Right renal pelvis (tissue), 4 donors: ENCODE measurements at regions not wholly inside any gene's neighbourhood (a gene's known extent, or its start where the extent isn't known, plus 50 kb on each side); places are given as distances from the start of the nearest gene placed in this dataset.

Source experiments
- DNase-seq, 4 donors: peaks; one replicate each; pipeline ENCODE4 v3.0.0-alpha.2; 2013; ENCODE audit warnings: low read depth in 4 of 4, low spot score in 3 of 4, missing footprints in 1 of 4

DNA sequence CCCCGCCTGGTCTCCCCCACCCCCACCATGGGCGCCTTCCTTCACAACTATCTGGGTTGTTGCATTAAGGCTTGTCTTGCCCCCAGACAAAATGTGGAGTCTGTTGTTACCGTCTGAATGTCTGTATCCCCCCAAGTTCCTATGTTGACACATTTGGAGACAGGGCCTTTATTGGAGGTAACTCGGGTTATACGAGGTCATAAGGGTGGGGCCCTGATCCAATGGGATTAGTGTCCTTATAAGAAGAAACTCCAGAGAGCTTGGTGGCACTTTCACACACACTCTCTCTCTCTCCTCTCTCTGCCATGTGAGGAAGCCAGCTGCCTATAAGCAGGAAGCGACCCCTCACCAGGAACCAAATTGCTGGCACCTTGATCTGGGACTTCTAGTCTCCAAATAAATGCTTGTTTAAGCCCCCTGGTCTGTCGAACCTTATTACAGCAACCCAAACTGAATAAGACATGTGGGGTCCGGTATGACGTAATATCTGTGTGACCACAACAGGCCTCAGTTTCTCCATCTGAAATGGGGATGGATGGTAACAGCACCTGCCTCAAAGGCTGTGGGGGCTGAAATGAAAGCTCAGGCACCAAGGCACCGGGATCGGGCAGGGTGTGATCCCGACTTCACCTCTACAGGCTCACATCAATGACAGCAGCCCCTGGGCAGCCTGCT lies 222.3 kb downstream of the CTTN start:
- DNase-seq = no peak

DNA sequence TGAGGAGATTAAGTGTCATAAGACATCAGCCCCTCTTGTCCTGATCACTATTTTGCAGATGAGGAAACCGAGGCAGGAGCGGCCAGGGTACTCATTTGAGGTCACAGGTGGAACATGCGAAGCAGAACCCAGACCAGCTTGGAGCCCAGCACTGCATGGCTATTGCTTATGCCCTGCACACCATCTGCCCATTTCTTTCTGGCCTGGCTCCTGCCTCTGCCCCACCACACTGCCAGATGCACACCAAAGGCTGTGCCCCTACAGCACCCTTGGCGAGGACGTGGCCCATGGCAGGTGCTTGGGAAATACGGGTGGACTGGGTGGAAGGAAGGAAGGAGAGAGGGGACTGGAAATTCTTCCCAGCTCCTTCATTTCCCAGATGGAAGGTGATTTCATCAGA lies 222.9 kb downstream of the CTTN start:
- DNase-seq = no peak

DNA sequence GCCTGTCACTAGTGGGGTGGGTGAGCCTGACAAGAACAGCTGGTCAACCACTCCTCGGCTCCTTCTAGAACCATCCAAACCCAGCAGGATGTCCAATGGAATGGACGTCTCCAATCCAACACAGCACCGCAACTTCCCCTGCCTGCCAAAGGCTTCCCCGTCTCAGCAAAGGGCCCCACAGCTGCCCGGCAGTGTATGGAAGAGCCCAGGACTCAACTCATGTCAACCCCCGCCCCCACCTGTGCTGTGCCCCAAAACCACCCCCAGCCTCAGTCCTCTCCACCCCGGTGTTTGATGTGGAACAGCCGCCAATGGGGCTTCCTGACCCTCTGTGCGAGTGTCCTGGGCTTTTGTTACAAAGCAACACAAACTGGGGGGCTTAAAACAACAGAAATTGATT lies 223.8 kb downstream of the CTTN start:
- DNase-seq = no peak

DNA sequence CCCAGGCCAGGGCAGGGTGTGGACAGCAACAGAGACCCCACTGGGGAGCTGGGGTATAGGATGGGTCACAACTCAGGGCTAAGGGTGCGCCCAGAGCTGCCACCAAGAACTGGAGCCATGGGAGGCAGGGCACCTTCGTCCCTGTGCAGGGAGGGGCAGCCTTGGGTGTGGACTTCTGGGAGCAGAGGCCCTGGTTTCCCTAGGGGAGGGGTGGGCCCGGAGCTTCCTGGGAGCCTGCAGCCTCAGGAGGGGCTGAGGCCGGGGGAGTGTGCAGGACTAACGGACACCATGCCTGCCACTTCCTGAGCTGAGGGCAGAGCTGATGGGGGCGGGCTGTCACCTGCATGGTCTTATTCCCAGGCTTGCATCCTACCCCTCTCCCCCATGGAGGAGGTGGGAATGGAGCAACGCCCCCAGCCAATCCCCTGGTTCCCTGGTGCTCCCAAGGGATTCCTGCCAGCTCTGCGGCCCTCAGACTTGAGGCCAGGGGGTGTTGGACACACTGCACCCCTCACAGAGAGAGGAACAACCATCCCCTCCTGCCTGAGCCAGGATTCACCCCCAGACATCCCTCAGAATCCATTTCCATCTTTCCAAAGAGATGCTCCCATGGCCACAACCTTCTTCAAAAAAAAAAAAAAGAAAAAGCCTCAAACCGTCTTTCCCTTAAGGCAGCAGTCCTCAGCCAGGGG lies 225.7 kb downstream of the CTTN start:
- DNase-seq = no peak

DNA sequence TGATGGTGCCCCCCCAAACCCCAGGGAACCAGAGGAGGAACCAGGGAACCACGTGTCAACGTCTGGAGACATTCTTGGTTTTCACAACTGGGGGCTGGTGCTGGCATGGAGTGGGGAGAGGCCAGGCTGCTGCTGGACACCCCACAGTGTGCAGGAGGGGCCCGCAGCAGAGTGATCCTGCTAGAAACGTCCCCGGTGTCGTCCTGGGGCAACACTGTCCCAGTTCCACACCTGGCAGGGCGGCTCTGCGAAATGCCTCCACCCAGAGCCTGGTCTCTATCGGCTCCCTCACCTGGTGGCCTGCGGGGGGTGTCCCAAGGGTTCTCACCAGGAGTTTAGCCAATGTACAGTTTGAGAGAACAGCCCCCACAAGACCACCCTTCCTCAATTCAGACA lies 226.3 kb downstream of the CTTN start:
- DNase-seq = no peak

DNA sequence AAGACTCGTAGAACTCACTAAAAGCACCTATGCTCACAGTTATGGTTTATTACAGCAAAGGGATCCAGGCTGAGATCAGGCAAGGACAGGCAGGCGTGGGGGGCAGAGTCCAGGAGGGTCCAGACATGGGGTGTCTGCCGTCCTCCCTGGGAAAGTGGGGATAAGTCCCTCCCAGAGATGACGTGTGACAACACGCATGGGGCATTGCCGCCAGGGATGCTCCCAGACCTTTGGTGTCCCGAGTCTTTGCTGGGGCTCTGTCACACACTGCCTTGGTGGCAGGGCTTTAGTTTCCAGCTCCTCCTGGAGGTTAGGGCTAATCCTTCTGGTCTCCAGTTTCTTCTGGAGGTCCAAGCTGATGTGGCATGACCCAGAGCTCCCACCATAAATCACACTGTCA lies 226.7 kb downstream of the CTTN start:
- DNase-seq = no peak

DNA sequence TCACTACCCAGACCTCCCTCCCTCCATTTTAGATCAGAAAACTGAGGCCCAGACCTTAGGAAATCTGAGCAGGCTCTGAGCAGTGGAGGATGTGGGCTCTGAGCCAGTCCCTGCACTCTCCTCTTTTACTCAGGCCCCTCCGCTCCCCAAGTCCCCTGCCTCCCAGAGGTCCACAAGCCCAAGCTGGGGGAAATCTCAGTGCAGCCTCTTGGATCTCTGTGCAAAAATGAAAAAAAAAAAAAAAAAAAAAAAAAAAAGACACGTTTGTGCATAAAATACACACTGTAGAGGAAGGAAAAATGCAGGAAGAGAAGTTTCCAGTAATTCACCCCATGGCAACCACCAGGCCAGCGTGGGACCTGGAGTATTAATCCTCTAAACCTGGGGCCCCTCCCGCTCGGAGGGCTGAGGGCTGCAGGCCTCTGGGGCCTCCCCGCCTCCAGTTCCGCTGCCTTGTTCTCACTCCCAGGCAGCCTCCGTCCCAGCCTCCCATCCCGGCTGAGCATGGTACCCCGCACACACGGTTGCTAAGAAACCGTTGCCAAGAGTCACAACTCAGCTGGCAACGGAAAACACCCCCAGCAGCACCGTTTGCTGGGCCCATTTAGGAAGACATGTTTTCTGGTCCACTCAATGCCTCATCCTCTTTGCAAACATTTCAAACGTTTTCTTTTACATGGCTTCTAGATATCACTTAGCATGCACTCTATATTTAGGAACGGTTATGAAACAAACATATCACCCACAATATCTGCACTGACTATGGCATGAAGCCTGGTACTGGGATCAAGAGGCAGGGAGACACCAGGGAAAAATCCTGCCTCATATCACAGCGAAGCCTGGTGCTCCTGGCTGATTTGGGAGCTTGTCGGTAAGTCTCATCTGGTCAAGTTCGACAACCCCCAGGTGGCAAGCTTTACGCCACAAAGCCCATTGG lies 227.5 kb downstream of the CTTN start:
- no peak for DNase-seq

DNA sequence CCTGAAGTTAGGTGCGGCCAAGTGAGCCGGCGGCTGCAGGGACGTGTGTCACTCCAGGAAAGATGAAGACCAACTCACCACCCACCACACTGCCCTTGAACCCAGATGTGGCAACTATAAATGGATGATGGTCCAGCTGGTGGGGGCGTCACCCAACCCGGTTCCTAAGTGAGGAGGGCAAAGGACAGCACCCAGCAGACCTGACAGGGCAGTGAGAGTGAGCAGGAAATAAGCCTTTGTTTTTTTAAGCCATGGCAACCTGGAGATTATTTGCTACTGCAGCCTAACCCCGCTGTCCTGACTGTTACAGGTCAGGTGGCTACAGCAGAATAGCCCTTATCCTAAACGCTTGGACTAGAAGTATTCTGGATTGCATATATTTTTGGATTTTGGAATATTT lies 228.9 kb downstream of the CTTN start:
- no peak for DNase-seq

DNA sequence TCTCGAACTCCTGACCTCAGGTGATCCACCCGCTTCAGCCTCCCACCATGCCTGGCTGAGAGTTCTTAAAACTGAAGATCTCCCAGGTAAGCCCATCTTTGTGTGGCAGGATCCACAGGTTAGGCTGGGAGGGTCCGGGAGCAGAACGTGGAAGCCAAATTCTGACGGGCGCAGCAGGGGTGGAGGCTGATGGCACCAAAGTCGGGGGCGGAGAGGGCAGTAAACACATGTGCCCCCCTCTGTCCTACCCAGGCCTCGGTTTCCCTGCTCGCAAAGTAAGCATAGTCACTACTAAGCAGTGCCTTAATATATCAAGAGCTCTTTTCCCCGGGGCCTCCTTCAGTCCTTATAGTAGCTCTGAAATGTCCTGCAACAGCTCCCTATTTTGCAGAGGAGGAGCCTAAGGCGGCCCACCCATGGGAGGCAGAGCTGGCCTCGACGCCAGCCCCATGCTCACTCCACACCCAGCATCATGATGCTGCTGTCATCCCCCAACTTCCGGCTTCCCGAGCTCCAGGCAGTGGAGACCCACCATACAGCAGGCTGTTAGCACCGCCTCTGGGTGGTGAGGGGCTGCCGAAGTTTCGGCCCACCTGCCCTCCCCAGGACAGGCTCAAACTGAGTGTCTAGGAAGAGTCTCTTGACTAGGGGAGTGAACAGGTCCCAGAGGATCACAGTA lies 230.0 kb downstream of the CTTN start:
- no peak for DNase-seq

DNA sequence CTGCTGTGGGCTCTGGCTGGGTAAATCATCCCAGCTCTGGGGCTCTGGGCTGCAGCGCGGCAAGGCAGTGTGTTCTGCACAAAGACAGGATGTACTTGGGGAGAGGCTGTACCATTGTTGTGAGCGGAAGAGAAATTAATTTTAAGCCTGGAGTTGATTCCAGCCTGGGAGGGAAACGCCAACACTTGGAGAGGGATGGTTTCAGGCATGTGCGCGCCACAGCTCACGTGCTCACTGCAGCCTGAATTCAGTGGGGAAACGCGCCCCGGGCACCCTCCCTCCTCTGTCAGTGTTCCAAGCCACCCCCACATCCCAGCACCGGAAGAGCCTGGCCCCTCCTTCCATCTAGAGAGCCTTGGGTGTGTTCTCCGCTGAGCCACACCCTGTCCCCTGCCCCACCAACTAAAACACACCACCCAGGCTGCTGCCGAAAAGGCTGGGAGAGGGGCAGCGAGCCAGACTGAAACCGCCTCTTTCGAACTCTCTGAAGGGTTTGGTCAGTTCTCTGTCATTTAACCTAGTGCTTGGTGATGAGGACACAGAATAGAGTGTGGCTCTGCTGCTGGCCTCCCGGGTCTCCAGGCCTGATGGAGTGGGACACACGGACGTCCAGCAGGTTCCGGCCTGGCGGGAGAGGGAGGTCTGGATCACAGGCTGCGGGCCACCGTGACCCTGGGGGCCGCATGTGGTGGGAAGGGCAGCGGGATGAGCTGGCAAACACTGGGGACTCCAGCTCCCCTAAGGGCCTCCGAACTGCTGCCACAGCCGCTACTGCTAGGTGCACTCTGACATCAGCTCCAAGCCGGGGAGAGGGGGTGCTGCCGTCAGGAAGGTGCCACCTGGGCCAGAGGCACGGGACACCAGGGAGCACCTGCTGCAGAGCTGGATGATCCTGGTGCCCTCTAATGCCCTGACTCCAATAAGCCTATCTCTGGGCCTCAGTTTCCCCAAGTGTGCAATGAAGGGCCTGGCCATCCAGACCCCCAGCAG lies 230.8 kb downstream of the CTTN start:
- no peak for DNase-seq

DNA sequence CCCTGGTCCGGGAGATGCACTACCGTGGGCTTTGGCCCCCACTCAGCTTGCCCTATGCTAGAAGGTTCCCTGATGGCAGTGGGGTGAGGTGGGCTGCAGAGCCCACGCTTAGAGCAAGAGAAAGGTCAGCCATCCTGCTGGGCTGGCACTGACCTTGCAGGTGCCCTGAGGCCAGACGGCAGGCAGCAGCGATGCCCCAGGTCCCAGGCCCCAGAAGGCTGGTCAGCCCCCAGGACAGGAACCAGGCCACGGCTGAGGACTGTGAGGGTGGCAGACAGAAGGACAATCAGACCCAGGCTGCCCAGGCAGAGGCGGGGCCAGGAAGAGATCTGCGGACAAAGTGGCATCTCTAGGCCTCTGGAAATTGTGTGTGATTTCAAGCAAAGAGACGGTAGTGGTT lies 231.7 kb downstream of the CTTN start:
- no peak for DNase-seq

DNA sequence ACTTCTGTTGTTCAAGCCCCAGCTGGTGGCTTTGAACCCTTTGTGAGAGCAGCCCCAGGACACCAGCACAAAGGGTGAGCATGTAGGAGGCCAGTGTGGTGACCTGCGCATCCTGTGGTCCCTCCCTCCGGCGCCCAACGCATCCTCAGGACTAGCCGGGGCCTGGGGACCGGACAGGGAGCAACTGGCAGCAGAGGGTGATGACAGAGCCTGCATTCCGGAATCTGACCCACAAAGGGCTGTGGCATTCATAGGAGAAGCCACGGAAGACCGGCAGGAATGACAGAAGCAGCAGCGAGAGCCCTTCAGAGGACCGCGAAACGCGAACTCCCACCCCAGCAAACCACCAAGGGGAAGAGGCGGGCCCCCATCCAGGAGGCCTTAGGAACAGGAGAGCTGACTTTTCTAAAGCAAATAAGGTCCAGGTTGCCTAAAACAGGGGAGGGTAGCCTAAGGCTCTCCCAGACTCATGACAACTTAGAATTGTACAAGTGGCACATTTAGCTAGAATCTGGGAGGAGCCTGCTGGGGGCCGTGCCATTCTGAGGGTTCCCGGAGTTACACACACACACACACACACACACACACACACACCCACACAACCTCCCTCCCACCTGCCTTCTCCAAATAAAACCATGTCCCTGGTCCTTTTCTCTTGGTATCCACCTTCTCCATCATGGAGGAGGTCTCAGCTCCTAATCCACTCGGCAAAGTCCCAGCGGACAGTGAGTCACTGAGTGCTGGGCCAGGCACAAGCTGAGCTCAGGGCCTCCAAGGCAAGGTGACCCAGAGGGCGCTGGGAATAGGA lies 232.7 kb downstream of the CTTN start:
- no peak for DNase-seq

DNA sequence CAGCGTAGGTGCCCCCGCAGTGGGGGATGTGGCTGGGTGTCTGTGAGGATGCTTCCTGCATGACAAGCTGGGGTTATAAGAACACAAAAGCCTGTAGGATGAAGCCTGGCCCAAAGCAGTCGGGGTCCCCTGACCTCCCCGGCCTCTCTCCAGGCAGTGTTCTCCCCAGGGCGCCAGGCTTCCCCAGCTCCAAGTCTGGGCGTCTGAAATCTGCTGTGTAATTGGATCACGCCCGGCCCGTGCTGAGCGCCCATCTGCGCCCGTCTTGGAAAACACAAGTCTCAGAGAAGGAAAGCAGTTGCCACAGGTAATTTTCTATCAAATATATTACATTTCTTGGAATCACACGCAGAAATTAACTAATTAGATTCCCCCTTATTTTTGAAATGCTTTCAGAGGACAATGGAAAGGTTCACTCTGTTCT lies 233.3 kb downstream of the CTTN start:
- DNase-seq = no peak

DNA sequence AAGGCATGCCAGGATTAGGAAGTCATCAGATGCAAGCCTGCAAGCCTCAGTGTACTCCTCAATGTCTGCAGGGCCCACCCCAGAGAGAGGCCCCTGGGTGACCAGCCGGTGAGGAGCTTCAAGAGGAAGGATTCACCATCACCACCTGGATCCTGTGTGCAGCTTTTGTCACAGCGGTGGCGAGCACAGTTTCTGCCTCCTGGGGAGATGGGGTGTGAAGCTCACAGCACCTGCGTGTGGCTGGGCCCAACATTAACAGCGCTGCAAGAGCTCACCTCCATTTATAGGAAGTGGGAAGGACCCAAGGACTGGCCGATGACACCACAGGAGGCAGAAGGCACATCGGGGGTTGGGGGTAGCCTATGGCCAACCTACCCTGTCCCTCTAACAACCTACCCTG lies 235.3 kb downstream of the CTTN start:
- DNase-seq = no peak

DNA sequence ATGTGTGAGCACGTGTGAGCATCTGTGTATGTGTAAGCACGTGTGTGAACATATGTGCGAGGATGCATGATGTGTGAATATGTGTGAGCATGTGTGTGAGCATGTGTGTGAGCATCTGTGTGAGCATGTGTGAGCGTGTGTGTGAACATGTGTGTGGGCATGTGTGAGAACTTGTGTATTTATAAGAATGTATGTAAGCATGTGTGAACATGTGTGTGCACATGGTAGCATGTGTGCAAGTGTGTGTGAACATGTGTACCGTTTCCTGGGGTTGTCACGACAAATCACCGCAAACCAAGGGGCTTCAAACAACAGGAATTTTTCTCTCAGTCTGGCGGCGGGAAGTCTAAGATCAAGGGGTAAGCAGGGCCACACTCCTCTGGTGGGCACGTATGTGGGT lies 238.3 kb downstream of the CTTN start:
- no peak for DNase-seq

DNA sequence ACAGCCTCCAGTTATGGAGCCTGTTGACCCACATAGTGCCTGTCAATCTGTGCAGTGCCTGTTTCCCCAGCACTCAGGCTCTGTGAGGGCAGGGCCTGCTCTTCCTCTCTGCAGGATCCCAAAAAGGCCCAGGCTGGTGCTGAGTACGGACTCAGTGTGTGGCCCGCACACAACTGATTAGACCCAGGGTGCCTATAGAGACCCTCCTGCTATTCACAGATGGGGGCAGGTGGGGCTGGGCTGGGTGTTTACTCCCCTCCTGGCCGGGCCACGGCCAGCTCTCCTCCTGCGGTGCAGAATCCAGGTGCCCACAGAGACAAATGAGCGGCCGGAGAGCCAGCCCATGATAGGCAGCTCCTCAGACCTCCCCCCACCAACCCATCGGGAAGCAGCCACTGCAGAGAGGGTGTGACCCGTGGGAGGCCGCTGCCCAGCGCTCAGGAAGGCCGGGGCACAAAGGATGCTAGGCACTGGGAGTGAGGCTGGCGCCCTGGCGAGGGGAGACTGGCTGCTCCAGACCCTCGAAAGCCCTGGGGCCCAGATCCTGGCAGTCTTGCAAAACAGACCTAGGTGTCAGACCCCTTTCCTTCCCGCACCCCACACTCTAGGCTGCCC lies 239.0 kb downstream of the CTTN start:
- no peak for DNase-seq

DNA sequence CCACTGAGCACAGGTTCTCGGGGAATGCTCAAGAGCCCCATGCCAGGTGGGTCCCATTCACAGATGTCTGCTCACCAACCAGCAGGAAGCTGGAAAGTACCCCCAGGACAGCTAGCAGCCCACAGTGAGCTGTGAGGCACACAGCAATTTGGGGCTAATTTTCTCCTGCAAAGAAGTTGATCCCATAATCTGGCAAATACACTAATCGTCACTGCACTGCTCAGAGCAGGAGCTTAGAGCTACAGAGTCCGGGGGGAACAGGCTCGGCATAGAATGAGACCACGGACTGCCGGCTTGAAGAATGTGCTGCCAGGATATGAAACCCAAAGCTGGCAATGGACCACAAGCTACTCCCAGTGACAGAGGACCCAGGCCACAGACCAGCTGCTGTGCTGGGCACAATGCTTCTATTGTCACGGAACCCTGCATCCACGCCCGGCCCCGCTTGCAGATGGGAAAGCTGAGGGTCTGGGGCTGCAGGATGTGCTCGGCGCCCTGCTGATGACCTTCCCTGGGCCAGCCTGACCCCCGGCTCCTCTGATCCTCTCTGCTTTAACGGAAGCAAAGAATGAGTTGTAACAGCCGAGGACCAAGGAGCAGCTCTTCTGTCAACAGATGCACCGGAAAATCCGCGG lies 239.7 kb downstream of the CTTN start:
- no peak for DNase-seq

DNA sequence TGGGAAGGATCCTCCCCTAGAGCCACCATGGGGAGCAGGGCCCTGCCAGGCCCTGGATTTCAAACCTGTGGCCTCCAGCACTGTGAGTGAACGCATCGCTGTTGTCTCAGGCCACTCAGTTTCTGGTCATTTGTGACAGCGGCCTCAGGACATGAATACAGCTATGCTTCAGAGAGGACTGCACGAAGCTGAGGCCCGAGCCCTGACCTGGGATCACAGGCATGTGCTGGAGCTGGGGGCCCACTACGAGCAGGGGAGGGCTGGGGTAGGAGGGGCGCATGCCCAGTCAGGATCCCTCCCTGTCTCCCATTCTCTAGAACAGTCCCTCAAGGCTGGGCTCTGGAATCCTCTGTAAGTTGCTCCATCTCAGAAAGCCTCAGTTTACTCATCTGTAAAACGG lies 242.1 kb downstream of the CTTN start:
- DNase-seq = no peak
